Immature natural killer cell (primary cell): ENCODE measurements at regions not wholly inside any gene's neighbourhood (a gene's known extent, or its start where the extent isn't known, plus 50 kb on each side); places are given as distances from the start of the nearest gene placed in this dataset.
A peak's percentile ranks its signal among the peaks of the same experiment; 100 is the strongest.

Source experiments
- DNase-seq, 3 donors: peaks; one replicate each; pipeline ENCODE4 v3.0.0; 2022; ENCODE audit warnings: mixed read lengths in 1 of 3
- H3K27ac Mint-ChIP-seq, 6 donors: one replicate each; pipeline ENCODE4 v1.8.0; 2020; ENCODE audit warnings: mixed read lengths in 6 of 6, mild to moderate bottlenecking in 5 of 6, inconsistent platforms in 4 of 6, moderate library complexity in 3 of 6
- H3K27me3 Mint-ChIP-seq, 3 donors: one replicate each; pipeline ENCODE4 v1.8.0; 2020 to 2021; ENCODE audit warnings: low read depth in 3 of 3, mild to moderate bottlenecking in 3 of 3, mixed read lengths in 3 of 3, moderate library complexity in 3 of 3, inconsistent platforms in 1 of 3
- H3K36me3 Mint-ChIP-seq, 3 donors: one replicate each; pipeline ENCODE4 v1.8.0; 2020; ENCODE audit warnings: mixed read lengths in 3 of 3, inconsistent platforms in 2 of 3, mild to moderate bottlenecking in 2 of 3
- H3K4me1 Mint-ChIP-seq, 2 donors: one replicate each; pipeline ENCODE4 v1.8.0; 2020; ENCODE audit warnings: inconsistent platforms in 2 of 2, mild to moderate bottlenecking in 2 of 2, mixed read lengths in 2 of 2, moderate library complexity in 1 of 2
- H3K4me3 Mint-ChIP-seq, 5 donors: one replicate each; pipeline ENCODE4 v1.8.0; 2020; ENCODE audit warnings: mild to moderate bottlenecking in 5 of 5, mixed read lengths in 5 of 5, inconsistent platforms in 3 of 5, moderate library complexity in 3 of 5
- H3K9me3 Mint-ChIP-seq, 6 donors: one replicate each; pipeline ENCODE4 v1.8.0; 2020; ENCODE audit warnings: mild to moderate bottlenecking in 6 of 6, mixed read lengths in 6 of 6, inconsistent platforms in 4 of 6, moderate library complexity in 3 of 6

- Mint-ChIP-seq H3K27ac (no peak overlapping the region), H3K9me3 (peaks cover 0 to 11% (median 3%) of the 10 kb centered on the region in 6 donors), H3K27me3 (peaks cover 0 to 5% (median 3%) of the 10 kb centered on the region in 3 donors), H3K4me1 (no peaks in the 10 kb centered on the region), H3K36me3 (no peaks in the 10 kb centered on the region), H3K4me3 (no peak overlapping the region)
- no peak for DNase-seq
Observed at GRCh38 chr2:19503406-19503805, 145.0 kb upstream of the OSR1 start.

DNA sequence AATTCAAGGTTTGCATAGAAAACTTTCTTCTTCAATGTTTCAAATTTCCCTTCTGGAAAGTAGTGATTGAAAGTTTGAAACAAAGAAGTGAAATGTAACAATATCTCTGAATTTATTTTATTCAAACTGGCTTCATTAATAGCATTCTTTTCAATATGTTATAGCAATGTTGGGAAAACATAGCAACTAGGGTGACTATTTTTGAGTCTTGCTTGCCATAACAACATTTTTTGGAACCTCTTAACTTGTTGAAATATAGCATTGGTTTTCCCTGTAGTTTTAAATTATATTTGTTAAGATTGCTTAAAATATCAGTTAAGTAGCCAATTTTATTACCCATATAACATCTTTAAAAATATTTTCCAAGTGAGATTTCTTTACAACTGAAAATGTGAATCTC is 141.7 kb upstream of the OSR1 start:
- DNase-seq: no peak
- Mint-ChIP-seq H3K4me3 (no peak overlapping the region), H3K36me3 (no peaks in the 10 kb centered on the region), H3K27me3 (peaks cover 0 to 5% (median 3%) of the 10 kb centered on the region in 3 donors), H3K27ac (no peak overlapping the region), H3K9me3 (peaks cover 0 to 8% (median 3%) of the 10 kb centered on the region in 6 donors), H3K4me1 (no peaks in the 10 kb centered on the region)

GRCh38 chr2:19496646-19497045 is 138.2 kb upstream of the OSR1 start:
- Mint-ChIP-seq H3K9me3 (peaks cover 0 to 4% (median 2%) of the 10 kb centered on the region in 6 donors), H3K27ac (no peak overlapping the region), H3K4me1 (no peaks in the 10 kb centered on the region), H3K36me3 (no peaks in the 10 kb centered on the region), H3K4me3 (no peak overlapping the region), H3K27me3 (peaks cover 0 to 9% (median 3%) of the 10 kb centered on the region in 3 donors)
- no peak for DNase-seq

DNA sequence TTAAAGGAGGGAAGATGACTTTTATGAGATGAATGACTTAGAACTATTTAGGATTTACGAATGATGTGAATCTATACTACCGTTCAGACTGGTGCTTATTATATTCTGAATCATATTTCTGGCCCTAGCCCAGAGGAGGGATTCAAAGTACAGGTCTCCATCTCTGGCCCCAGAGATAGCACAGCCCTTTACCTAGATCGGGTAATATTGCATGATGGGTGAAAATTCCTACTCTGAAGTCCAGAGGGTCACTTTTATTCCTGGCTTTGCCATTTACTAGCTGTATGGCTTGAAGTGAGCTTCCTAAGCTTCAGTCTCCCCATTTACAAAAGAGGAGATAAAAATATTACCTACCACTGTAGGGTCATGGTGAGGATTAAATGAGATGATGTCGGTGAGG is 135.8 kb upstream of the OSR1 start:
- Mint-ChIP-seq H3K9me3 (peaks cover 0 to 8% (median 2%) of the 10 kb centered on the region in 6 donors), H3K27ac (no peak overlapping the region), H3K4me3 (no peak overlapping the region), H3K36me3 (no peaks in the 10 kb centered on the region), H3K4me1 (no peaks in the 10 kb centered on the region), H3K27me3 (peaks cover 0 to 9% (median 5%) of the 10 kb centered on the region in 3 donors)
- DNase-seq: no peak

DNA sequence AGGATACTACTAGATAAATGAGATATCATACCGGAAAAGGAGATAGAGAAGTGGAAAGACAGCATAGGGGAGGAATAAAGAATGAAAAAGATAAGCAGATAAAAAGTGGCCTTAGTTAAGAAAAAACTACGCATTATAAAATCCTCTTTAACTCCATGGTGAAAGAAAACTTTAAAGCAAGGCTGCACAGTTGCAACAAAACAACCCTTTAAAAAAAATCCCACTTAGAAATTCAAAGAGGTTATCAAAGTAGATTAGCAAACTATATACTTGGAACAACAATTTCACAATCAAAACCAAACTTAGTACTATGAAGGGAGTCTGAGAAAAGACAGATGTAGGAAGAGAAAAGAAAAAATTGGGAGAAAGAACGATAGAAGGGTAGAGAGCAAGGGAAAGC is 133.4 kb upstream of the OSR1 start:
- peaks cover 0 to 7% (median 5%) of the 10 kb centered on the region in 3 donors for H3K27me3 Mint-ChIP-seq
- no peak overlapping the region for H3K4me3 Mint-ChIP-seq
- H3K9me3 Mint-ChIP-seq: peaks cover 0 to 8% (median 1%) of the 10 kb centered on the region in 6 donors
- H3K4me1 Mint-ChIP-seq: no peaks in the 10 kb centered on the region
- no peak overlapping the region for H3K27ac Mint-ChIP-seq
- no peaks in the 10 kb centered on the region for H3K36me3 Mint-ChIP-seq
- DNase-seq: no peak

GRCh38 chr2:19490846-19491435 is 132.5 kb upstream of the OSR1 start:
- DNase-seq: no peak
- Mint-ChIP-seq H3K4me3 (no peak overlapping the region), H3K36me3 (no peaks in the 10 kb centered on the region)

DNA sequence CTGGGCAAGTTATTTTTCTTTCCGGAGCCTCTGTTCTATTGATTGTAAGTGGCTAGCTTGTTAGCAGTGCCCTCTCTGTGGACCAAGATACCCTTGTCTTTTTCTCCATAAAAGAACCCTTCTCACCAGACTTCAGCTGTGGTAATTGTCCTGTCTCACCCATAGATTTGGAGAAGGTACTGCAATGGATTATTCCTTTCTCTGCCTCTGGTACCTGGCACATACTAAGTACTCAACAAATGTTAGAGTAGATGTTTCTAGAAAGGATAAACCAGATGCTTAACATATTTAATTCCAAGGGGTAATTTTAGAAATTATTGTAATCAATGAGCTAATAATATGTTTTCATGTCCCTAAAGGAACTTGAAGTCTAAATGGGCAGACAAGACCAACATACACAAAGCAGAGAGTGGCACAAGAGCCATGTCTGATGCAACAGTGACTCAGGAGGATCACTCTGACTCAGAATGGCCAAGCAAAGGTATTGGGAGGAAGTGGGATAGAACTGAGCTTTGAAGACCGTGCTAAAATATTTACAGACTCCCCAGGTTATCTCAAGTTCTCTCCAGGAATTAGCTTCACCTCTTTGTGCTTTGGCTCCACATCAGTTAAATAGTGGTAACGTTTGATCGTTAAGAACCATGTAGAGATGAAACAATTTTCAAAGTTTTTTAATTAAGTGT is 129.7 kb upstream of the OSR1 start:
- H3K4me1 Mint-ChIP-seq: no peaks in the 10 kb centered on the region
- no peak overlapping the region for H3K4me3 Mint-ChIP-seq
- H3K36me3 Mint-ChIP-seq: no peaks in the 10 kb centered on the region
- H3K27ac Mint-ChIP-seq: no peak overlapping the region
- DNase-seq: no peak
- H3K27me3 Mint-ChIP-seq: peaks cover 0 to 7% (median 2%) of the 10 kb centered on the region in 3 donors
- H3K9me3 Mint-ChIP-seq: peaks cover 0 to 8% (median 1%) of the 10 kb centered on the region in 6 donors

More at GRCh38 chr2:19490846-19491435, 132.5 kb upstream of the OSR1 start:
- Mint-ChIP-seq H3K9me3 (peaks cover 0 to 8% (median 1%) of the 10 kb centered on the region in 6 donors), H3K27ac (no peak overlapping the region), H3K27me3 (peaks cover 0 to 7% (median 3%) of the 10 kb centered on the region in 3 donors), H3K4me1 (no peaks in the 10 kb centered on the region)

GRCh38 chr2:19484736-19485135 is 126.3 kb upstream of the OSR1 start:
- Mint-ChIP-seq H3K27me3 (peaks cover 0 to 3% (median 2%) of the 10 kb centered on the region in 3 donors), H3K9me3 (peaks cover 0 to 3% (median 0%) of the 10 kb centered on the region in 6 donors), H3K4me1 (no peaks in the 10 kb centered on the region), H3K36me3 (no peaks in the 10 kb centered on the region), H3K27ac (no peak overlapping the region), H3K4me3 (no peak overlapping the region)
- DNase-seq: no peak

GRCh38 chr2:19480673-19481072 is 122.2 kb upstream of the OSR1 start:
- H3K4me1 Mint-ChIP-seq: no peaks in the 10 kb centered on the region
- DNase-seq: no peak
- peaks cover 0 to 6% (median 3%) of the 10 kb centered on the region in 3 donors for H3K27me3 Mint-ChIP-seq
- H3K36me3 Mint-ChIP-seq: no peaks in the 10 kb centered on the region
- H3K27ac Mint-ChIP-seq: no peak overlapping the region
- H3K9me3 Mint-ChIP-seq: peaks cover 0 to 6% (median 2%) of the 10 kb centered on the region in 6 donors
- H3K4me3 Mint-ChIP-seq: no peak overlapping the region

- no peaks in the 10 kb centered on the region for H3K36me3 Mint-ChIP-seq
- H3K9me3 Mint-ChIP-seq: peaks cover 0 to 12% (median 5%) of the 10 kb centered on the region in 6 donors
- no peak overlapping the region for H3K27ac Mint-ChIP-seq
- no peak overlapping the region for H3K4me3 Mint-ChIP-seq
- DNase-seq: no peak
- no peaks in the 10 kb centered on the region for H3K4me1 Mint-ChIP-seq
- H3K27me3 Mint-ChIP-seq: peaks cover 0 to 6% (median 3%) of the 10 kb centered on the region in 3 donors
Observed at GRCh38 chr2:19479666-19480065, 121.2 kb upstream of the OSR1 start.

DNA sequence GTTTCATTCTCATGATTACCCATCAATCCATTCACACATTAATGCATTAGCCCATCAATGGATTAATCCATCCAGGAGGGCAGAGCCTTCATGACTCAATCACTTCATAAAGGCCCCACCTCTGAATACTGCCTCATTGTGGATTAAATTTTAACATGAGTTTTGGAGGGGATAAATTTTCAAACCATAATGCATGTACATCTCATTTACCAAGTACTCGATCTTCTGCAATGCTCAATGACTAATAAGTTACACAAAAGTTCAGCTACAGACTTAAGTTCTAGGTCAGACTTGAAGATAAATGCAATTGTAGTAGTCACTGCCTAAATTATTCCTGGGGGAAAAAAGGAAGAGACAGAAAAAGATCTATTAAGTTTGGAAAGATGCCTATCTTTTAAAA is 120.0 kb upstream of the OSR1 start:
- H3K27ac Mint-ChIP-seq: no peak overlapping the region
- H3K4me3 Mint-ChIP-seq: no peak overlapping the region
- peaks cover 0 to 22% (median 6%) of the 10 kb centered on the region in 6 donors for H3K9me3 Mint-ChIP-seq
- DNase-seq: no peak
- peaks cover 0 to 6% (median 6%) of the 10 kb centered on the region in 3 donors for H3K27me3 Mint-ChIP-seq
- peaks cover 10 to 11% of the 10 kb centered on the region in 2 donors for H3K4me1 Mint-ChIP-seq
- no peaks in the 10 kb centered on the region for H3K36me3 Mint-ChIP-seq

DNA sequence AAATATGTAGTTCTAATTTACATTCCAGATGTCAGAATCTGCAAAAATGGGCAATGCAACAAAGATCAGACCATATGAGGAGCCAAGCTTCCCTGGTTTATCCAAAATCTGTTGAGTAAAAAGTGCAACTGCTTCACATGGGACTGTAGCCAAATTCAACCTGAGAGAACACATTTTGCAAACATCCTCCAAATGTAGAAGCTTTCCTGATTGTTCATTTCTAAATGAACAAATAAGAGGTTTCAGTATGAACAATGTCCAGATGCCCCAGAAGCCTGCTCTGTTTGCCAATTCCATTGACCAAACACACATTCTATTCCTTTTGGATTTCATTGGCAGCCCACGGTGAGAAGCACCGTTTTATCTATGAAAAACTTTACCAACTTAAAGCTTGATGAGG is 117.9 kb upstream of the OSR1 start:
- Mint-ChIP-seq H3K9me3 (peaks cover 3 to 30% (median 7%) of the 10 kb centered on the region in 6 donors), H3K36me3 (no peaks in the 10 kb centered on the region), H3K27ac (no peak overlapping the region), H3K4me3 (no peak overlapping the region), H3K4me1 (peaks cover 10 to 17% of the 10 kb centered on the region in 2 donors), H3K27me3 (peaks cover 0 to 8% (median 6%) of the 10 kb centered on the region in 3 donors)
- no peak for DNase-seq

DNA sequence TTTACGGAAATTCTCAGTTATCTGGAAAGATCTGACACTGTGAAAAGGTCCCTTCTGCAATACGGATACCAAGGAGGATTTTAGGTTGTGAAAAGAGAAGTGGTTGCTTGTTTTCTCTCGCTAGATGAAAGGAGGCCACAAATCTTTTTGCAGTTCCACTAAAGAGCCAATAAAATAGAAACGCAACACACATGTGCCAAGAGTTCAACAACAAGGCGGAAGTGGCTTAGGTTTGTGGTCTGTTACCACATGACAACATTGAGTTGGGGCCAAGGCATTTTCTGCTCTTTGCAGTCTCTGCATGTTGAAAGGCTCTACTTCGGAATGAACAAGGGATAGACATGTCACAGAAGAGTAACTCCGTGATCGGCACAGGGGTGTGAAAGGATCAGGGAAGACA is 115.7 kb upstream of the OSR1 start:
- peak; percentile 1 to 44 (median 1) for DNase-seq
- H3K36me3 Mint-ChIP-seq: no peaks in the 10 kb centered on the region
- H3K9me3 Mint-ChIP-seq: peaks cover 3 to 32% (median 9%) of the 10 kb centered on the region in 6 donors
- peak overlapping the region in 2 of 6 donors; percentile 5 to 76 for H3K27ac Mint-ChIP-seq
- peaks cover 0 to 5% (median 4%) of the 10 kb centered on the region in 3 donors for H3K27me3 Mint-ChIP-seq
- peak overlapping the region in 3 of 5 donors; percentile 1 to 58 (median 44) for H3K4me3 Mint-ChIP-seq
- H3K4me1 Mint-ChIP-seq: peaks cover 10 to 17% of the 10 kb centered on the region in 2 donors

DNA sequence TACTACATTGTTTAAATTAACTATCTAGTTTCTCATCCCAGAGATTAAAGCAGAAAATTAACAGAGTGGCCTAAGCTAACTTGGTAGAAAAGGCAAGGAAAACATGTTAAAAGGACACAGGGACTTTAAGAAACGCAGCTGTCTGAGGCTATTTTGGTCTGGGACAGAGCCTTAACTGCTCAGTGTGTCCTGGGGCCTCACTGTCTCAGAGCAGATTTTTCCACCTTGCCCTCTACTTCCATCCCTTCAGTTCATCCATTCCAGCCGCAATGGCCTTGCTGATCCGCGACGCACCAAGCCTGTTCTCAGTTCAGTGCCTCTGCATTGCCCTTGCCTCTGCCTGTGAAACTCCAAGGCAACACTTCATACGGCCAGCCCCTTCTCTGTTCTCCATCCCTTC is 114.9 kb upstream of the OSR1 start:
- peaks cover 3 to 32% (median 8%) of the 10 kb centered on the region in 6 donors for H3K9me3 Mint-ChIP-seq
- H3K4me1 Mint-ChIP-seq: peaks cover 10 to 17% of the 10 kb centered on the region in 2 donors
- no peaks in the 10 kb centered on the region for H3K36me3 Mint-ChIP-seq
- H3K27ac Mint-ChIP-seq: no peak overlapping the region
- H3K4me3 Mint-ChIP-seq: no peak overlapping the region
- DNase-seq: no peak
- peaks cover 0 to 5% (median 4%) of the 10 kb centered on the region in 3 donors for H3K27me3 Mint-ChIP-seq
